OCI-LY3 (cell line): ENCODE measurements at regions not wholly inside any gene's neighbourhood (a gene's known extent, or its start where the extent isn't known, plus 50 kb on each side); places are given as distances from the start of the nearest gene placed in this dataset.

Source experiments
- H2AFZ ChIP-seq: fragments of 200-600, 300-600 bp; shearing (Covaris generic); 2 replicates; pipeline ENCODE4 v1.6.0; 2014; ENCODE audit warnings: antibody characterized with exemption, low read depth, low read length
- H3K27ac ChIP-seq: fragments of 200-600, 300-600 bp; sonication (generic); 2 replicates; pipeline ENCODE4 v1.5.1; 2014; ENCODE audit warnings: mild to moderate bottlenecking, low read length, moderate library complexity, mixed read lengths
- H3K27me3 ChIP-seq: fragments of 200-600, 300-600 bp; sonication (generic); 2 replicates; pipeline ENCODE4 v1.6.1; 2014; ENCODE audit warnings: low read depth, low read length, mixed read lengths
- H3K36me3 ChIP-seq: fragments of 200-600, 300-600 bp; sonication (generic); replicated peaks from 2 replicates; pipeline ENCODE3; 2014; ENCODE audit warnings: low read depth, low read length, mixed read lengths
- H3K4me1 ChIP-seq: fragments of 300-600, 200-600 bp; sonication (generic); 2 replicates; pipeline ENCODE4 v1.6.1; 2014; ENCODE audit warnings: low read length, mixed read lengths
- H3K4me2 ChIP-seq: fragments of 200-600, 300-600 bp; sonication (generic); 2 replicates; pipeline ENCODE4 v1.6.1; 2014; ENCODE audit warnings: low read length, mixed read lengths
- H3K4me3 ChIP-seq: fragments of 300-600, 200-600 bp; sonication (generic); 2 replicates; pipeline ENCODE4 v1.5.1; 2014; ENCODE audit warnings: antibody characterized with exemption, mild to moderate bottlenecking, low read length, moderate library complexity
- H3K79me2 ChIP-seq: fragments of 300-600, 200-600 bp; shearing (Covaris generic); 2 replicates; pipeline ENCODE4 v1.6.1; 2014; ENCODE audit warnings: mild to moderate bottlenecking, low read length, mixed read lengths
- H3K9ac ChIP-seq: fragments of 300-600, 200-600 bp; shearing (Covaris generic); 2 replicates; pipeline ENCODE4 v1.6.0; 2014; ENCODE audit warnings: mild to moderate bottlenecking, low read length, moderate library complexity
- H3K9me3 ChIP-seq: fragments of 200-600, 300-600 bp; shearing (Covaris generic); 2 replicates; pipeline ENCODE4 v1.6.1; 2014; ENCODE audit warnings: low read length, mixed read lengths; ENCODE audit not compliant: insufficient read depth
- H4K20me1 ChIP-seq: fragments of 200-600, 300-600 bp; sonication (generic); 2 replicates; pipeline ENCODE4 v1.6.1; 2016; ENCODE audit warnings: low read length, mixed read lengths; ENCODE audit not compliant: insufficient read depth
- EZH2phosphoT487 ChIP-seq: fragments of 200-600 bp; shearing (Covaris generic); IDR thresholded peaks from 2 replicates; pipeline ENCODE4 v1.6.1; 2018; ENCODE audit warnings: antibody characterized with exemption, mixed run types, low read depth
- TF ChIP-seq, protein P1 (sequence below): fragments of 200-600, 300-600 bp; sonication (generic); IDR thresholded peaks from 2 replicates; pipeline ENCODE4 v1.5.1; 2014; ENCODE audit warnings: antibody characterized with exemption, low read length, low read depth

DNA sequence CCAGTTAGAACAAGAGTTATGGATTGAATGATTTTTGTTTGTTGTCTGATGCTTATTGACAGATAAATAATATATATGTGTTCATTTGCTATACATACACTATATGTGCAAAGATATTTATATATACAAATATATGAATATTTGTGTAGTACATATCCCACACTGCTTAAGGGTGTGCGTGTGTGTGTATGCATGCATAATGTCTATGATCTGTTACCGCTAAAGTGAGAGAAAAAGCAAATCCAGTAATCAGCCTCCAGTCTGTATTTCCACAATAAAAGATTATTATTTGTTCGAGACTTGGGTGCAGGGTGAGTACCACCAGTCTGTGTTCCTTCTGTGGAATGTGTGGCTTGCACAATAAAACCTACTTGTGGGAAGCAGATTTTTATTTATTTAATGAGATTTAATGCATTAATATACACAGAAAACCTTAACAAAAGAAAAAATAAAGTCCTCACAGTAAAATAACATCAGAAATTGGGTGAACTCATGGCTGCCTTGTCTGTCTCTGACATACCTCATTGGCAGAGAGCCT, 366.0 kb upstream of the TBL1XR1 start:
- Histone ChIP-seq H3K4me3 (no peak overlapping the region), H3K36me3 (no peaks in the 10 kb centered on the region), H3K9ac (no peak overlapping the region), H2AFZ (no peak overlapping the region), H4K20me1 (no peaks in the 10 kb centered on the region), H3K27ac (no peak overlapping the region), H3K4me1 (no peaks in the 10 kb centered on the region), H3K79me2 (no peaks in the 10 kb centered on the region), H3K4me2 (no peak overlapping the region), H3K9me3 (no peaks in the 10 kb centered on the region), H3K27me3 (no peaks in the 10 kb centered on the region)
- TF ChIP-seq EZH2phosphoT487 = no peak
- TF ChIP-seq, protein P1, sequence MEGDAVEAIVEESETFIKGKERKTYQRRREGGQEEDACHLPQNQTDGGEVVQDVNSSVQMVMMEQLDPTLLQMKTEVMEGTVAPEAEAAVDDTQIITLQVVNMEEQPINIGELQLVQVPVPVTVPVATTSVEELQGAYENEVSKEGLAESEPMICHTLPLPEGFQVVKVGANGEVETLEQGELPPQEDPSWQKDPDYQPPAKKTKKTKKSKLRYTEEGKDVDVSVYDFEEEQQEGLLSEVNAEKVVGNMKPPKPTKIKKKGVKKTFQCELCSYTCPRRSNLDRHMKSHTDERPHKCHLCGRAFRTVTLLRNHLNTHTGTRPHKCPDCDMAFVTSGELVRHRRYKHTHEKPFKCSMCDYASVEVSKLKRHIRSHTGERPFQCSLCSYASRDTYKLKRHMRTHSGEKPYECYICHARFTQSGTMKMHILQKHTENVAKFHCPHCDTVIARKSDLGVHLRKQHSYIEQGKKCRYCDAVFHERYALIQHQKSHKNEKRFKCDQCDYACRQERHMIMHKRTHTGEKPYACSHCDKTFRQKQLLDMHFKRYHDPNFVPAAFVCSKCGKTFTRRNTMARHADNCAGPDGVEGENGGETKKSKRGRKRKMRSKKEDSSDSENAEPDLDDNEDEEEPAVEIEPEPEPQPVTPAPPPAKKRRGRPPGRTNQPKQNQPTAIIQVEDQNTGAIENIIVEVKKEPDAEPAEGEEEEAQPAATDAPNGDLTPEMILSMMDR = no peak

DNA sequence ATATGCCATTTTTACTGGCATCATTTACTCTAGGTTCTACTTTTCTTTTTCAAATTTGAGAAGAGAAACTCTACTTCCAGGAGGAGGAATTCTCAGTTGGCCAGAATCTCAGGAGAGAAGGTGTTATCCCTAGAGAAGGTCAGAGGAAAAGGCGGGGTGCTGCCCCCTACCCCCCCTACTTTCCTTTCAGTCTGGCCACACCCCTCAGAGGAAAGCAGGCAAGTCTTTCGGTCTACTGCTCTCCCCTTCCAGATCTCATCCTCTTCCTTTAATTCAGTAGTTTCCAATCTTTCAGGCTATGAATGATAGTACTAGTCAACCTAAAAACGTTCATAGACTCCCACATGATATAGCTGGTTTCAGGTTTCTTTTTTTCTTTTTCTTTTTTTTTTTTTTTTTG, 366.5 kb upstream of the TBL1XR1 start:
- Histone ChIP-seq H3K4me2 (no peak overlapping the region), H3K36me3 (no peaks in the 10 kb centered on the region), H3K27ac (no peak overlapping the region), H3K27me3 (no peaks in the 10 kb centered on the region), H3K9ac (no peak overlapping the region), H2AFZ (no peak overlapping the region), H3K4me1 (no peaks in the 10 kb centered on the region), H4K20me1 (no peaks in the 10 kb centered on the region), H3K4me3 (no peak overlapping the region), H3K9me3 (no peaks in the 10 kb centered on the region), H3K79me2 (no peaks in the 10 kb centered on the region)
- TF ChIP-seq, protein P1 = no peak
- TF ChIP-seq EZH2phosphoT487 = no peak

DNA sequence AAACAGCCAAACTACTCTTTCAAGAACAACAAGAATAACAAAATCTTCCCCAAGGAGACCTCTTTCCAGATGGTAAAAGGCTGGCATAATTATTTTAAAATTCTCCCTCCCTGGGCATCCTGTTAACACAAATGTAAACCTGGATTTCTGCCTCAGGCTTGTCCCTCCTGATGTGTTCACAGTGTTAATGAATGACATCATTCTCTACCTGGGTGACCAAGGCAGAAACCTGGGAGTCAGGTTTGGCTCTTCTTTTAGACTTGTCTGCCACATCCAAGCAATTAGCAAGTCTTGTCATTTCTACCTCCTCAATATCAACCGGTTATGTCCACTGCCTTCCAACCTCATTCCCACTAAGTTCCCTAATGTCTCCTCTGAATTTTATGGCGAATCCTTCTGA, 368.7 kb upstream of the TBL1XR1 start:
- no peaks in the 10 kb centered on the region for H3K9me3 ChIP-seq
- H3K79me2 ChIP-seq = no peaks in the 10 kb centered on the region
- H3K27ac ChIP-seq = no peak overlapping the region
- H3K36me3 ChIP-seq = no peaks in the 10 kb centered on the region
- no peak for TF ChIP-seq EZH2phosphoT487
- TF ChIP-seq, protein P1 = no peak
- H3K4me1 ChIP-seq = peaks cover 7% of the 10 kb centered on the region
- H3K4me3 ChIP-seq = no peak overlapping the region
- H3K9ac ChIP-seq = no peak overlapping the region
- no peaks in the 10 kb centered on the region for H3K27me3 ChIP-seq
- H2AFZ ChIP-seq = no peak overlapping the region
- H4K20me1 ChIP-seq = no peaks in the 10 kb centered on the region
- H3K4me2 ChIP-seq = no peak overlapping the region

DNA sequence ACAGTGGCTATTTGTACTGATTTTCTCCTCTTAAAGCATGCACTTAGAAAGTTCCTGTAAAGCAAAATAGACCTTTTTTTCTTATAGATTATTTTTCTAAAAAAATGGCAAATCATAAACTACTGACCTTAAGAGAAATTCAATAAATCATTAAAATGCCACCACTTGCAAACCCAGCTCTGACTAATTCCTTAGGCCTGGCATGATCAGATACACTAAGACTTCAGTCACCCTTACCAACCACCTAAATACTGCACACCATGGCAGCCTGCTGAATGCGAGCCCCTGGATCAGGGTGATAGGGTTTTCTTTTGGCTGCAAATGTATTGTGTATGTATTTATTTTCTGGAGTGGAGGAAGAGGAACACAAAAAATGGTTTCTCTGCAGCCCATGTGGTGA, 370.6 kb upstream of the TBL1XR1 start:
- Histone ChIP-seq H2AFZ (no peak overlapping the region), H3K79me2 (no peaks in the 10 kb centered on the region), H3K36me3 (no peaks in the 10 kb centered on the region), H3K27ac (no peak overlapping the region), H4K20me1 (no peaks in the 10 kb centered on the region), H3K4me2 (no peak overlapping the region), H3K9me3 (no peaks in the 10 kb centered on the region), H3K4me3 (no peak overlapping the region), H3K9ac (no peak overlapping the region), H3K27me3 (no peaks in the 10 kb centered on the region), H3K4me1 (peaks cover 7% of the 10 kb centered on the region)
- no peak for TF ChIP-seq EZH2phosphoT487
- TF ChIP-seq, protein P1 = no peak
